Activated CD4-positive, alpha-beta T cell treated with anti-CD3 and anti-CD28 coated beads, Interleukin-2, amount 10 ng/mL, durations not matched to agents 7 days and 5 days (primary cell): ENCODE measurements at regions not wholly inside any gene's neighbourhood (a gene's known extent, or its start where the extent isn't known, plus 50 kb on each side); places are given as distances from the start of the nearest gene placed in this dataset.
A peak's percentile ranks its signal among the peaks of the same experiment; 100 is the strongest.

Experiments
- CTCF ChIA-PET: fragments of 350-600 bp; sonication (Branson Sonifier 250); formaldehyde crosslinking; loops from one replicate; lab custom pipeline; 2021; ENCODE audit warnings: antibody characterized with exemption; lab: Charles Lee
- POLR2A ChIA-PET: fragments of 350-600 bp; sonication (Branson Sonifier 250); formaldehyde crosslinking; loops from one replicate; lab custom pipeline; 2021; ENCODE audit warnings: antibody characterized with exemption; lab: Charles Lee
- DNase-seq: peaks from one replicate; pipeline ENCODE4 v3.0.0-alpha.2; 2020
- H3K27ac Mint-ChIP-seq: one replicate; pipeline ENCODE4 v1.8.0; 2021; ENCODE audit warnings: mild to moderate bottlenecking, moderate library complexity, mixed read lengths
- H3K27me3 Mint-ChIP-seq: one replicate; pipeline ENCODE4 v1.8.0; 2021; ENCODE audit warnings: mixed read lengths
- H3K36me3 Mint-ChIP-seq: one replicate; pipeline ENCODE4 v1.8.0; 2021; ENCODE audit warnings: low read depth, mixed read lengths
- H3K4me1 Mint-ChIP-seq: one replicate; pipeline ENCODE4 v1.8.0; 2021; ENCODE audit warnings: mixed read lengths
- H3K4me3 Mint-ChIP-seq: one replicate; pipeline ENCODE4 v1.8.0; 2021; ENCODE audit warnings: mild to moderate bottlenecking, moderate library complexity, mixed read lengths
- H3K9me3 Mint-ChIP-seq: one replicate; pipeline ENCODE4 v1.8.0; 2021; ENCODE audit warnings: mixed read lengths

DNA sequence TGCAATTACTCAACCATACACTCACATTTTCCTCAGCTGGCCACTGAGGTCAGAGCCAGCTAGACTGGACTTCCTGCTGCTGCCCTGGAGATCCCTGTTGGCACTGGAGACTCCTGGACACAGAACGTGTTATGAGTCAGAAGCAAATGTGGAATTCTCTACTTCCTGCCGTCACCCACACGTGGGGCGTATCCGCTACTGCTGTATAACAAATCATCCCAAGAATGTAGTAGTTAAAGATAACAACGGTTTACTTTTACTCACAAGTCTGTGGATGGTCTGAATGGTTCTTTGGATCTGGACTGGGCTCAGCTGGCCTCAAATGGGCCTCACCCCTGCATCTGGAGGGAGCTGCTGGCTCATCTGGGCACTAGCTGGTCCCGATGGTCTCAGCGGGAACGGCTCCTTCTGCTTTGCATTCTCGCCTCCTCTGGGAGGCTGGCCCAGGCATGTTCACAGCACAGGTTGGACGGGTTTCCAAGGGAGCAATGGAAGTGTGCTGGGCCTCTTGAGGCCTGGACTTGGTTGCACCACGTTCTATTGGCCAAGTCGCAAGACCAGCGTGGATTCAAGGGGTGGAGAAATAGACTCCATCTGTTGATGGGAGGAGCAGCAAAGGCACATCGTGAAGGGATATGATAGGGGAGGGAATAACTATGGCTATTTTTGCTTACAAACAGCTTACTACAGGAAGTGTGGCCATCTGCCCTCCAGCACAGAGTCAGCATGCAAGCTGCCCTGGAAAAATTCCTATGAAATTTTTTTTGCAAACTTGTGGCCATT lies 118.5 kb downstream of the SNX5 start:
- POLR2A ChIA-PET: no interaction called here
- CTCF ChIA-PET: no interaction called here
- H3K9me3 Mint-ChIP-seq: peaks cover 4% of the 10 kb centered on the region
- H3K4me3 Mint-ChIP-seq: no peak overlapping the region
- H3K4me1 Mint-ChIP-seq: peaks cover 57% of the 10 kb centered on the region
- H3K36me3 Mint-ChIP-seq: peaks cover 1% of the 10 kb centered on the region
- no peak overlapping the region for H3K27ac Mint-ChIP-seq
- H3K27me3 Mint-ChIP-seq: peaks cover 2% of the 10 kb centered on the region
- DNase-seq: no peak

DNA sequence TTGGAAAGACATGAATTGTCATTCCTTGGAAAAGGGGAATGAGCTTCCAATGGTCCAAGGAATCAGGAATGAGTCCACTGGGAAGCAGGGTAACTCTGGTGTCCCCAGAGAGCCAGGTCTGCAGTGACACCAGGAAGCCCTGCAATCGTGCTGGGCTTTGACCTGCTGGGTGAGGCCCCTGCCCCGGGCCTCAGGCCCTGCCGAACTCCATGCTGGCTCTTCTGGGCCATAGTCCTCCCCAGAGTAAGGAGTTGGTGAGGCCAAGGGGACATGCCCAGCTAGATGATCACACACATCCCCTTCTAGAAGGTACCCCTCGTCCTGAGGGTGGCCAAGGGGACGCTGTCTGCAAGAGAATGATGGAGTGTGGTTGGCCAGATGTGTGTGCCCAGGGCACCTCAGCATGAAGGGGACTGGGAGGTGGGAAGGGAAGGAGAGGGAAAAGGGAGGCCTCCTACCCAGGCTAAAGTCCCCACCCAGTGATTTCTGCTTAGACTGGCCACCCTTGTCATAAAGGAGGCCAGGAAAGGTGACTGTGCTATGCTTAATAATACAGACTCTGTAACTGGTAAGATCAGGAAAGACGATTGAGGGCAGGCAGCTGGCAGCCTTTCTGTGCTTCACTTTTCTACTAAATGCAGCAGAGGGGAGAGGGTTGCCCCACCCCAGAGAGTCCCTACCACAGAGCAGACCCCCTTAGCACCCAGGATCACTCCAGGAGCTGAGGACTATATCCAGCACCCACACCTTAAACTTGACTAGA lies 119.3 kb downstream of the SNX5 start:
- ChIA-PET CTCF (no interaction called here), POLR2A (no interaction called here)
- peaks cover 2% of the 10 kb centered on the region for H3K27me3 Mint-ChIP-seq
- peaks cover 4% of the 10 kb centered on the region for H3K9me3 Mint-ChIP-seq
- no peak for DNase-seq
- peaks cover 1% of the 10 kb centered on the region for H3K36me3 Mint-ChIP-seq
- H3K4me3 Mint-ChIP-seq: no peak overlapping the region
- H3K4me1 Mint-ChIP-seq: peaks cover 61% of the 10 kb centered on the region
- no peak overlapping the region for H3K27ac Mint-ChIP-seq

DNA sequence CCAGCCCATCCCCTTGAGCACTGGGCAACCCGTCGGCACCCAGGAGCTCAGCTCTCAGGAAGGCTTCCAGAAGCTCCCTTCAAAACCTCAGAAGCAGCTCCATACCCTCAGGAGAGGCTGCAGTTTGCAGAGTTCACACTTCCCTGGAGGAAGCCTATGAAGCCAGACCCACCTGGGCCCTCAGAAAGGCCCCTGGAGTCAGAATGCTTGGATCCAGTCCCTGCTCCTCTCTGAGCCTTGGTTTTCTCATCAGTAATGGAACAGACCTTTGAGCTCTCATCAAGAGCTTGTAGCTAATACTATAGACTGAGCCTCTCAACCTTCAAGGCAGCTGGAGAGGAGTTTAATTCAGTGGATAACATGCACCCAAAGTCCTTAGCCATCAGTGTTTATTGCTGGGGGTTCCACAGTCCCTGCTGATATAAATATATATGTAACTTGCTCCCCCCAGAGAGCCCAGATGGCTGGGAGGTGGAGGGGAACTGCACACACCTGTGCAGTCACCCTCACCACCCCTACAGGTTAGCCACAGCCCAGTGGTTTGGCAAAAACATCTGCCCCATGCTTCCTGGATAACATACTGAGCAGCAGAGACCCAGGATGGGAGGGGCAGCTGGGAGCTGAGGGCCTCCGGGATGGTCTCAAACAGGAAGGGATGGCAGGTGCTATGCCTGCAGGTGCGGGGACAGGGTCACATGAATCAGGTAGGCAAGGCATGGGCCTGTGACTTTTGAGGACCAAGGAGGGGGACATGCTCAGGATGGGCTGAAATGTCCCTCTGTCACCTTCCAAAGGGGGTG lies 120.1 kb downstream of the SNX5 start:
- no peak overlapping the region for H3K4me3 Mint-ChIP-seq
- CTCF ChIA-PET: interaction anchor here (1.9 kb wide), 1 partner anchor 8 kb away, joined by 5 read pairs; no protein-coding TSS in a partner anchor

DNA sequence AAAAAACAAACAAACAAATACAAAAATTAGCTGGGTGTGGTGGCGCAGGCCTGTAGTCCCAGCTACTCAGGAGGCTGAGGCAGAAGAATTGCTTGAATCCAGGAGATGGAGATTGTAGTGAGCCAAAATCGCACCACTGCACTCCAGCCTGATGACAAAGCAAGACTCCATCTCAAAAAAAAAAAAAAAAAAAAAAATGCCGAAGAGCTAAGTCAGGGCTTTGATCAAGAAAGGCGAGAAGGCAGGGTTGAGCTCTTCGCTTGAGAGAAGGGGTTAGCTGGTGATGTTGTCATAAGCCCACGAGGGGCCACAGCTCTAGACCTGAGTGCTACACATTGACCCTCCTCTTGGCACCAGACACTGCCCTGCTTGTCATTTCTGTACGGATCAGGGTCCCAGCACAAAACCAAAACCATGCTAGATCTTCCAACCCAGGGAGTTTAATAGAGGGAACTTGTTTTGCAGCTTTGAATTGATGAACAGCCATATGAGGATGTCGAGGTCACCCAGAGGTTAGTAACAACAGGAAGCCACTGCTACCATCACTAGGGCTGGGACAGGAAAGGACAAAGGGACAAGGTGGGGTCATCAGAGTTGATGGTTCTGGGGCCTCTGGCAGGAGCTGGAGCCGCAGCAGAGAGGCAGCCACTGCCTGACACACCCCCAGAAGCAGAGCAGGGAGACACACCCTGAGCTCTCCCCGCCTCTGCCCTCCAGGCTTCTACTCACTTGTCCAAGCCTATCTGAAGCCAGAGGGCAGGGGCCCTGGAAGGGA lies 122.7 kb downstream of the SNX5 start:
- H3K4me1 Mint-ChIP-seq: peaks cover 74% of the 10 kb centered on the region
- H3K27ac Mint-ChIP-seq: peak overlapping the region; percentile 80
- ChIA-PET CTCF (interaction anchor here (0.6 to 1.0 kb wide), 2 partner anchors 28 to 203 kb away, joined by 3 to 4 read pairs; no protein-coding TSS in a partner anchor), POLR2A (no interaction called here)
- peak; percentile 37 for DNase-seq
- H3K27me3 Mint-ChIP-seq: no peaks in the 10 kb centered on the region
- peak overlapping the region; percentile 1 for H3K4me3 Mint-ChIP-seq
- peaks cover 4% of the 10 kb centered on the region for H3K9me3 Mint-ChIP-seq
- H3K36me3 Mint-ChIP-seq: peaks cover 3% of the 10 kb centered on the region

More for the DNA sequence above, 120.1 kb downstream of the SNX5 start:
- H3K4me1 Mint-ChIP-seq: peaks cover 65% of the 10 kb centered on the region
- POLR2A ChIA-PET: no interaction called here
- H3K36me3 Mint-ChIP-seq: peaks cover 3% of the 10 kb centered on the region
- H3K9me3 Mint-ChIP-seq: peaks cover 4% of the 10 kb centered on the region
- H3K27ac Mint-ChIP-seq: peak overlapping the region; percentile 64
- DNase-seq: peak; percentile 14
- H3K27me3 Mint-ChIP-seq: no peaks in the 10 kb centered on the region

DNA sequence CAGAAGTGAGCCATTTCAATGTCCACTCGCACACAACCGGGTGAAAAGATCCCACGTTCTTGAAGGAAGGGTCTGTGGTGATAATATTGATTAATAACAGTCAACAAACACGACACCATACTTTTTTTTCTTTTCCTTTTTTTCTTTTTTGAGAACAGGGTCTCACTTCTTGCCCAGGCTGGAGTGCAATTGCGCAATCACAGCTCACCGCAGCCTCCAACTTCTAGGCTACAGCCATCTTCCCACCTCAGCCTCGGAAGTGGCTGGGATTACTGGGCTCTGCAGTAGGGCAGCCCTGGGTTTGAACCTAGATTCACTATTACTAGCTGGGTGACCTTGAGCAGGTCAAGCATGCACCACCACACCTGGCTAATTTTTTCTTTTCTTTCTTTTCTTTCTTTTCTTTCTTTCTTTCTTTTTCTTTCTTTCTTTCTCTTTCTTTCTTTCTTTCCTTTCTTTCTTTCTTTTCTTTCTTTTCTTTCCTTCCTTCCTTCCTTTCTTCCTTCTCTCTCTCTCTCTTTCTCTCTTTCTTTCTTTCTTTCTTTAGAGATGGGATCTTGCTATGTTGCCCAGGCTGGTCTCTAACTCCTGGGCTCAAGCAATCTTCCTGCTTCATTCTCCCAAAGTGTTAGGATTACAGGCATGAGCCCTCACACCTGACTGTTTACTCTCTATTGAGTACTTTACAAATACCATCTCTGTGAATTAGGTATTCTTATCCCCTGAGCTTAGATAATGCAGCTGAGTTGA lies 123.9 kb downstream of the SNX5 start:
- Mint-ChIP-seq H3K27ac (peak overlapping the region; percentile 90), H3K27me3 (no peaks in the 10 kb centered on the region), H3K4me1 (peaks cover 69% of the 10 kb centered on the region), H3K4me3 (no peak overlapping the region), H3K9me3 (peaks cover 8% of the 10 kb centered on the region), H3K36me3 (peaks cover 3% of the 10 kb centered on the region)
- ChIA-PET POLR2A (no interaction called here), CTCF (interaction anchor here (1.0 kb wide), 1 partner anchor 29 kb away, joined by 3 read pairs; no protein-coding TSS in a partner anchor)
- DNase-seq: no peak

DNA sequence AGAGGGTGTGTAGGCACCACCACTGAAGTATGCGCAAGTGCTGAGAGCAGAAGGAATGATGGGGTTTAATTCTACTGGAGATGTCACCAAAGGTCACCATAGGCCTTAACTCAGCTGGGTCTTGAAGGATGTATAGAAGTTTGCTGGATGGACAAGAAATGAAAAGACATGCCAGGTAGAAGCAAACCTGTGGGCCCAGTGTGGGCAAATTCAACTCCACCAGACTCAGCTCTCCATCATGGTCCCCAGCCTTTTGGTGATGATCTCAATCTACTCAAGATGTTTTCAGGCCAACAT lies 124.5 kb downstream of the SNX5 start:
- POLR2A ChIA-PET: no interaction called here

DNA sequence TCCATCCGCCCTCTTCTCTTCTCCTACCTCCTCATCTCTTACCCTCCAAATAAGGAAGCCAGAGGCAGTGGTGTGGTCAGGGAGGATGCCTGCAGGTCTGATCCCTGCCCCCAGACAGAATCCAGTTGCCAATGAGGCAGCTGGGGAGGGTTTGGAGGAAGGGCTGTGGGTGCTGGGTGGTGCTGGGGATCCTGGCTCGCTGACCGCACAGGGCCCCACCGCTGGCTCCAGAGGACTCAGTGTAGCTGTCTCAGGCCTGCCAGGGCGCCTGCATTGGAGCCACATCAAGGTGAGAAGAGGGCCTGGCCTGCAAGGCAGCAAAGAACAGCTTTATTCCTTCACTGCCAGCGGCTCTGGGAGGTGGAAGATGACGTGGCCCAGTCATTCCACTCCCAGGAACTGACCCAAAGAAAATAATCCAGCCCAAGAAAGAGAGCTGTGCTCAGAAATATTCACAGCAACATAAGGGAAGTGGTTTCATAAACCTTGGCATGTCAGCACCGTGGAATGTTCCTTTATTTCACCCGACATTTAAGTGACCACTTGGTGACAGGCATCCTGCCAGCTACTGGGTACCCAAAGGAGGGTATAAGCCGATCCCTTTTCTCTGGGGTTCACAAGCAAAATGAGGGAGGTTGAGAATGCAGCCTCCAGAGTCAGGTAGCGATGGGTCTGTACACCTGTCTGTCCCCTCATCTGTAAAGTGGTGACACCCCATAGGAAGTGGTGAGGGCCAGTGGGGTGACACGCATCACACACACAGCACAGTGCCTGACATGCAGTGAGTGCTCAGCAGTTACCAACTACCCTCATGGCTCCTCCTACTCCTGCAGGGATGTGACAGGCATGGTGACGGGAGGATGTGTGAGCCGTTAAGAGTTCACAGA lies 125.1 kb downstream of the SNX5 start:
- Mint-ChIP-seq H3K36me3 (peaks cover 2% of the 10 kb centered on the region), H3K27ac (peak overlapping the region; percentile 90), H3K4me3 (peak overlapping the region; percentile 14), H3K4me1 (peaks cover 63% of the 10 kb centered on the region), H3K9me3 (peaks cover 4% of the 10 kb centered on the region), H3K27me3 (no peaks in the 10 kb centered on the region)
- DNase-seq: peak; percentile 74
- ChIA-PET POLR2A (no interaction called here), CTCF (interaction anchor here (0.6 to 0.8 kb wide), 2 partner anchors 162 to 647 kb away, joined by 3 read pairs; partner anchors contain the start of gene RRBP1)

More for the DNA sequence above, 124.5 kb downstream of the SNX5 start:
- Mint-ChIP-seq H3K4me3 (no peak overlapping the region), H3K36me3 (peaks cover 3% of the 10 kb centered on the region), H3K9me3 (peaks cover 4% of the 10 kb centered on the region), H3K4me1 (peaks cover 65% of the 10 kb centered on the region), H3K27ac (peak overlapping the region; percentile 90), H3K27me3 (no peaks in the 10 kb centered on the region)
- DNase-seq: no peak
- CTCF ChIA-PET: no interaction called here

DNA sequence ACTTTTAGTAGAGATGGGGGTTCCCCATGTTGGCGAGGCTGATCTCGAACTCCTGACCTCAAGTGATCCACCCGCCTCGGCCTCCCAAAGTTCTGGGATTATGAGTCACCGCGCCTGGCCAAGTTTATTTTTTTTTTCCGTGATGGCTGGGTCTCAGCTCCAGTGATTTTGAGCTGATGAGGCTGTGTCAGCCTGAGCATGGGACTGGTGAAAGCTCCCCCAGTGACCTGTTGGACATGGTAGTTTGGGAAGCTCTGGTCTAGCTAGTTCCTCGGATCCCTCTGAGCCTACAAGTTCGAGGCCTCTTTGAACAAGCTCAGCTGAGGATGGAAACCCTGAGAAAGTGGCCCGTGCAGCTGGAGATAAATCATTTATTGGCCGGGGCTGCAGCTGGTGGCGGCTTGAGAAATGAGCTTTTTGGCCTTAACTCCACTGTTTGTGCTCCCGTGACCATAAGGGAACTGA lies 126.8 kb downstream of the SNX5 start:
- no peak overlapping the region for H3K27ac Mint-ChIP-seq
- ChIA-PET CTCF (interaction anchor here (0.9 to 1.5 kb wide), 2 partner anchors 13 to 16 kb away, joined by 4 read pairs; no protein-coding TSS in a partner anchor), POLR2A (no interaction called here)
- H3K4me3 Mint-ChIP-seq: no peak overlapping the region
- H3K4me1 Mint-ChIP-seq: peaks cover 46% of the 10 kb centered on the region
- DNase-seq: no peak
- H3K27me3 Mint-ChIP-seq: no peaks in the 10 kb centered on the region
- H3K36me3 Mint-ChIP-seq: peaks cover 2% of the 10 kb centered on the region
- peaks cover 4% of the 10 kb centered on the region for H3K9me3 Mint-ChIP-seq

DNA sequence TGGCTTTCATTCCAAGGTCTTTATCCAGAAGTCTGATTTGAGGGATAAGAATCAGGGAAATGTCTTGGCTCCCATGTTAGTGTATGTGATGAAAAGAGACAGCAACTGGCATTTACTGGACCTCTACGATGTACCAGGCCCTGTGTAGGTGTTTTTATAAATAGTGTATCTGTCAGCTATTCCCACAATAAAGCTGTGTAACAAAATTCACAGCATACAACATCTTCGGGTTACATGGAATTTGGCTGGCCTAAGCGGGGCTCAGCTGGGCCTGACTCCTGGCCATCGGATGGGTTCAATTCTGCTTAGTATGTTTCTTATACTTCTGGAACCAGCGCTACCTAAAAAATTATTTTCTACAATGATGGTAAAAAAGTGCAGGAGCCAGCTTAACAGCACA lies 128.2 kb downstream of the SNX5 start:
- CTCF ChIA-PET: no interaction called here
- POLR2A ChIA-PET: no interaction called here

DNA sequence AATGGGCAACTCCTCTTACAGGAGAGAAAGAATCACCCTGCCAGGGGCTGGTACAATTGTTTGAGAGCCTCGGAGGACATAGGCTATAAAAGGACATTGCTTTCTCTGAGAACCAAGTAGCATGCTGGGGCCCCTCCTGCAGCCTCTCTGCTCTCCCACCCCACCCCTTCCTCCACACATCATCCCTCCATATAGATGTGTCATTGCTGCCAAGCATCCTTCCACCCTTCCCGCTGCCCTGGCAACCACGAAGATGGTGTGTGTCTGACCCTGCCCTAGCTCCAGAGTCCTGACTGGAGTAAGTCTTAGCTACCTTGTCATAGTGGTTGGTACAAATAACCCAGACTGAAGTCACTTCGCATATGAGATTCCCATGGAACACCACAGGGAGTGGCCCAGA lies 129.7 kb downstream of the SNX5 start:
- DNase-seq: no peak
- H3K4me3 Mint-ChIP-seq: no peak overlapping the region
- ChIA-PET POLR2A (no interaction called here), CTCF (interaction anchor here (1.1 kb wide), 1 partner anchor 28 kb away, joined by 3 read pairs; no protein-coding TSS in a partner anchor)
- H3K27me3 Mint-ChIP-seq: no peaks in the 10 kb centered on the region
- no peak overlapping the region for H3K27ac Mint-ChIP-seq
- H3K36me3 Mint-ChIP-seq: peaks cover under 1% of the 10 kb centered on the region
- peaks cover 4% of the 10 kb centered on the region for H3K9me3 Mint-ChIP-seq
- H3K4me1 Mint-ChIP-seq: peaks cover 18% of the 10 kb centered on the region

More for the DNA sequence above, 128.2 kb downstream of the SNX5 start:
- no peak overlapping the region for H3K27ac Mint-ChIP-seq
- no peaks in the 10 kb centered on the region for H3K27me3 Mint-ChIP-seq
- H3K36me3 Mint-ChIP-seq: peaks cover 2% of the 10 kb centered on the region
- H3K4me3 Mint-ChIP-seq: no peak overlapping the region
- H3K9me3 Mint-ChIP-seq: peaks cover 4% of the 10 kb centered on the region
- no peak for DNase-seq
- peaks cover 33% of the 10 kb centered on the region for H3K4me1 Mint-ChIP-seq

DNA sequence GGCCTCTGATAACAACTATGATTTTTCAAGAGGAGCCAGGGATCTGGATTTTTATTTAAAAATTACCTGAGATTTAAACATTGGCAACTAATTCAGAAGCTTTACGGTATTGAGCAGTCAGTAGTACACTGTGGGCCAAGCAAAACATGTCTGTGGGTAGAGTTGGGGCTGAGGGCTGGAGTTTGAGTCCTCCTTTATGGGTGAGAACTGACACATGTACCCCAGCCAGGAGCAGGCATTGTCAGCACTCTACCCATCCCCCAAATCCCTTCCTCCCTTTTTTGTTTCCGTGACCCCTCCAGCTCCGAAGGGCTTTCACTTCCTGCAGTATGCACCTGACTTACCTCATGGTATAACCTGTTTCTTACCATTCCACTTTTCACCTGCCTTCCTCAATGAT lies 131.4 kb downstream of the SNX5 start:
- ChIA-PET CTCF (interaction anchor here (0.6 to 0.9 kb wide), 2 partner anchors 31 to 41 kb away, joined by 3 to 7 read pairs; no protein-coding TSS in a partner anchor), POLR2A (no interaction called here)
- Mint-ChIP-seq H3K4me1 (peaks cover 4% of the 10 kb centered on the region), H3K4me3 (no peak overlapping the region), H3K27ac (no peak overlapping the region), H3K36me3 (no peaks in the 10 kb centered on the region), H3K9me3 (peaks cover 4% of the 10 kb centered on the region), H3K27me3 (no peaks in the 10 kb centered on the region)
- DNase-seq: no peak
